OCI-LY1 (cell line): ENCODE measurements at regions not wholly inside any gene's neighbourhood (a gene's known extent, or its start where the extent isn't known, plus 50 kb on each side); places are given as distances from the start of the nearest gene placed in this dataset.

ENCODE experiments used
- H2AFZ ChIP-seq: fragments of 200-600 bp; sonication (generic), shearing (Covaris generic); 2 replicates; pipeline ENCODE4 v1.6.0; 2014; ENCODE audit warnings: antibody characterized with exemption, mild to moderate bottlenecking, low read length
- H3F3A ChIP-seq: fragments of 200-600 bp; sonication (generic), shearing (Covaris generic); 2 replicates; pipeline ENCODE4 v1.6.0; 2014; ENCODE audit warnings: mild to moderate bottlenecking, antibody characterized with exemption, low read length, moderate library complexity; ENCODE audit not compliant: insufficient read depth
- H3K27ac ChIP-seq: fragments of 200-600 bp; sonication (generic); 2 replicates; pipeline ENCODE4 v1.5.1; 2014; ENCODE audit warnings: low read length, mixed run types, mild to moderate bottlenecking, low read depth; ENCODE audit not compliant: poor library complexity, severe bottlenecking
- H3K27me3 ChIP-seq: fragments of 200-600 bp; sonication (generic); 2 replicates; pipeline ENCODE4 v1.6.0; 2014; ENCODE audit warnings: antibody characterized with exemption, mild to moderate bottlenecking, low read length, moderate library complexity; ENCODE audit not compliant: insufficient read depth
- H3K36me3 ChIP-seq: fragments of 200-600 bp; sonication (generic); 2 replicates; pipeline ENCODE4 v1.6.1; 2014; ENCODE audit warnings: mild to moderate bottlenecking, antibody characterized with exemption, low read length, moderate library complexity, mixed read lengths; ENCODE audit not compliant: insufficient read depth
- H3K4me1 ChIP-seq: fragments of 200-600 bp; sonication (generic); 2 replicates; pipeline ENCODE4 v1.5.1; 2014; ENCODE audit warnings: mild to moderate bottlenecking, low read length, moderate library complexity; ENCODE audit not compliant: insufficient read depth, severe bottlenecking
- H3K4me2 ChIP-seq: fragments of 200-600 bp; sonication (generic), shearing (Covaris generic); 2 replicates; pipeline ENCODE4 v1.6.1; 2014; ENCODE audit warnings: low read length
- H3K4me3 ChIP-seq: fragments of 200-600 bp; sonication (generic); 2 replicates; pipeline ENCODE4 v1.5.1; 2014; ENCODE audit warnings: low read length, low read depth, mild to moderate bottlenecking, mixed read lengths; ENCODE audit not compliant: poor library complexity, severe bottlenecking
- H3K79me2 ChIP-seq: fragments of 200-600 bp; shearing (Covaris generic); 2 replicates; pipeline ENCODE4 v1.6.1; 2016; ENCODE audit warnings: mixed run types, low read length, mixed read lengths; ENCODE audit not compliant: insufficient read depth
- H3K9ac ChIP-seq: fragments of 200-600 bp; sonication (generic), shearing (Covaris generic); 2 replicates; pipeline ENCODE4 v1.6.1; 2014; ENCODE audit warnings: mild to moderate bottlenecking, low read length, mixed read lengths
- H3K9me2 ChIP-seq: fragments of 200-600 bp; sonication (generic), shearing (Covaris generic); 2 replicates; pipeline ENCODE4 v1.6.1; 2014; ENCODE audit warnings: low read depth, mild to moderate bottlenecking, low read length, mixed read lengths
- H3K9me3 ChIP-seq: fragments of 200-600 bp; shearing (Covaris generic); 2 replicates; pipeline ENCODE4 v1.6.1; 2014; ENCODE audit warnings: low read length, mixed read lengths
- H4K20me1 ChIP-seq: fragments of 200-600 bp; sonication (generic), shearing (Covaris generic); 2 replicates; pipeline ENCODE4 v1.6.0; 2016; ENCODE audit warnings: mild to moderate bottlenecking, low read length; ENCODE audit not compliant: insufficient read depth
- EZH2 ChIP-seq: fragments of 200-600 bp; sonication (generic), shearing (Covaris generic); IDR thresholded peaks from 2 replicates; pipeline ENCODE4 v1.8.0; 2017; ENCODE audit warnings: borderline replicate concordance, mixed run types, mild to moderate bottlenecking, antibody characterized with exemption, low read length, moderate library complexity, mixed read lengths
- TF ChIP-seq, protein P1 (sequence below): fragments of 200-600 bp; sonication (generic), shearing (Covaris generic); IDR thresholded peaks from 2 replicates; pipeline ENCODE4 v1.5.1; 2017; ENCODE audit warnings: mild to moderate bottlenecking, antibody characterized with exemption, low read length, moderate library complexity, mixed read lengths

DNA sequence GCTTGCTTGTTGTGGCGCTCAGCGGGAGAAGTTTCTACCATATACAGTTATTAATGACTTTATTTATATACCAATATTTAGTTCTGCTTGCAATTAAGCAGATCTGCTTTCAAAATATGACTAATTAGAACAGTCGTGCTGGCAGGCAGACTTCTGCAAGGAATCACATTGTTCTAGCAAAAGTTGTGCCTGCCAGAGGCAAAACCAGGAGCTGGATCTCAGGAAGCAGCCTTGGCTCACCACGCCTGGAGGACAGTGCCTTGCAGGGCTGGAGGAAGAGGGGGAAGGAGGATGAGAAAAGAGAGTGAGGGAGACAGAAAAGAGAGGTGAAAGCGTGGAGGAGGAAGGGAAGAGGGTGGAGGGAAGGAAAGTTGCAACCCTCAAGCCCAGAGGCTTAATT, 160.3 kb downstream of the NUP210 start:
- Histone ChIP-seq H3K36me3 (no peaks in the 10 kb centered on the region), H3K4me1 (no peaks in the 10 kb centered on the region), H3K9ac (no peak overlapping the region), H3K4me3 (no peak overlapping the region), H2AFZ (no peak overlapping the region), H3F3A (no peaks in the 10 kb centered on the region), H4K20me1 (no peaks in the 10 kb centered on the region), H3K9me3 (no peaks in the 10 kb centered on the region), H3K27ac (no peak overlapping the region), H3K4me2 (no peak overlapping the region), H3K79me2 (no peaks in the 10 kb centered on the region), H3K27me3 (peaks cover 6% of the 10 kb centered on the region; the same call in 1 of the 2 replicates), H3K9me2 (no peaks in the 10 kb centered on the region)
- no peak for TF ChIP-seq EZH2
- TF ChIP-seq, protein P1, sequence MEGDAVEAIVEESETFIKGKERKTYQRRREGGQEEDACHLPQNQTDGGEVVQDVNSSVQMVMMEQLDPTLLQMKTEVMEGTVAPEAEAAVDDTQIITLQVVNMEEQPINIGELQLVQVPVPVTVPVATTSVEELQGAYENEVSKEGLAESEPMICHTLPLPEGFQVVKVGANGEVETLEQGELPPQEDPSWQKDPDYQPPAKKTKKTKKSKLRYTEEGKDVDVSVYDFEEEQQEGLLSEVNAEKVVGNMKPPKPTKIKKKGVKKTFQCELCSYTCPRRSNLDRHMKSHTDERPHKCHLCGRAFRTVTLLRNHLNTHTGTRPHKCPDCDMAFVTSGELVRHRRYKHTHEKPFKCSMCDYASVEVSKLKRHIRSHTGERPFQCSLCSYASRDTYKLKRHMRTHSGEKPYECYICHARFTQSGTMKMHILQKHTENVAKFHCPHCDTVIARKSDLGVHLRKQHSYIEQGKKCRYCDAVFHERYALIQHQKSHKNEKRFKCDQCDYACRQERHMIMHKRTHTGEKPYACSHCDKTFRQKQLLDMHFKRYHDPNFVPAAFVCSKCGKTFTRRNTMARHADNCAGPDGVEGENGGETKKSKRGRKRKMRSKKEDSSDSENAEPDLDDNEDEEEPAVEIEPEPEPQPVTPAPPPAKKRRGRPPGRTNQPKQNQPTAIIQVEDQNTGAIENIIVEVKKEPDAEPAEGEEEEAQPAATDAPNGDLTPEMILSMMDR, result no peak

DNA sequence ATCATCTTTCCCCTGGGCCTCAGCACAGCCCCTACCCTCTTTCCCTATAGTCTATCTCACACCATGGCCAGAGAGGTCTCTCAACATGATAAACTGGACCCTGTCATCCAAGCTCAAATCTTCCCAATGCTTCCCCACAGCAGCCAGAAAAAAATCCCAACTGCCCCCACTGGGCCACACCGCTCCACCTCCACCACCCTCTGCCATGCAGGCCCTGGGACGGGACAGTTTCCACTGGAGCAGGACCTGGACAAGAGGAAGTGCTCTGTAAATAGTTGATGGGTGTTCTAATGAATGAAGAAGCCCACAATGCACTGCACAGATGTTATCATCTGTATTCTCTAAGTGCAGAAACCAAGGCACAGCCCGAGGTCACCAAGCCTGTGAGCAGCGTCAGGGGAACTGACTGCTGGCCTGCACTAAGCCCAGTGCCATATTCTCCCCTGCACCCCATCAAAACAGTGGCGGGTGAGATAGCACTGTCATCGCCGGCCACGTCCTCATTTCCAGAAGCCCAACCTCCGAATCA, 161.1 kb downstream of the NUP210 start:
- Histone ChIP-seq H3K27me3 (peaks cover 6% of the 10 kb centered on the region; the same call in 1 of the 2 replicates), H2AFZ (no peak overlapping the region), H3K4me2 (no peak overlapping the region), H3K27ac (no peak overlapping the region), H3K4me1 (no peaks in the 10 kb centered on the region), H4K20me1 (no peaks in the 10 kb centered on the region), H3K4me3 (no peak overlapping the region), H3F3A (no peaks in the 10 kb centered on the region), H3K9me2 (no peaks in the 10 kb centered on the region), H3K79me2 (no peaks in the 10 kb centered on the region), H3K36me3 (no peaks in the 10 kb centered on the region), H3K9ac (no peak overlapping the region), H3K9me3 (no peaks in the 10 kb centered on the region)
- no peak for TF ChIP-seq EZH2
- TF ChIP-seq, protein P1, result no peak

DNA sequence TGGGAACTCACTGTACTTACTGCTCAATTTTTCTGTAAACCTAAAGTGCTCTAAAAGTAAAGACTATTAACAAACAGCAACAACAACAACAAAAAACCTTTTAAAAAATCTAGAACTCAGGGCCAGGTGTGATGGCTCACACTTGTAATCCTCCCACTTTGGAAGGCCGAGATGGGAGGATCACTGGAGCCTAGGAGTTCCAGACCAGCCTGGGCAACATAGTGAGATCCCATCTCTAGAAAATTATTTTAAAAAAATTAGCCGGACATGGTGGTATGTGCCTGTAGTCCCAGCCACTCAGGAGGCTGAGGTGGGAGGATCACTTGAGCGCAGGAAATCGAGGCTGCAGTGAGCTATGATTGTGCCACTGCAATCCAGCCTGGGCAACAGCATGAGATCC, 161.8 kb downstream of the NUP210 start:
- Histone ChIP-seq H4K20me1 (no peaks in the 10 kb centered on the region), H2AFZ (no peak overlapping the region), H3K4me3 (no peak overlapping the region), H3K4me2 (no peak overlapping the region), H3K4me1 (no peaks in the 10 kb centered on the region), H3K79me2 (no peaks in the 10 kb centered on the region), H3K27me3 (0 out of 2 replicates have a peak, but pooled peaks cover 6% of the 10 kb centered on the region), H3F3A (no peaks in the 10 kb centered on the region), H3K9ac (no peak overlapping the region), H3K27ac (no peak overlapping the region), H3K36me3 (no peaks in the 10 kb centered on the region), H3K9me2 (no peaks in the 10 kb centered on the region), H3K9me3 (no peaks in the 10 kb centered on the region)
- TF ChIP-seq, protein P1, result no peak
- no peak for TF ChIP-seq EZH2
